Activated T-cell treated with anti-CD3 and anti-CD28 coated beads, Interleukin-2, amount 50 U/mL, for 24 hours (primary cell): ENCODE measurements at regions not wholly inside any gene's neighbourhood (a gene's known extent, or its start where the extent isn't known, plus 50 kb on each side); places are given as distances from the start of the nearest gene placed in this dataset.

ENCODE experiments used
- DNase-seq: peaks from one replicate; pipeline ENCODE4 v3.0.0-alpha.2; 2020
- H3K27ac Mint-ChIP-seq: 2 replicates; pipeline ENCODE4 v1.8.0; 2020; ENCODE audit warnings: mild to moderate bottlenecking, mixed read lengths
- H3K27me3 Mint-ChIP-seq: 2 replicates; pipeline ENCODE4 v1.8.0; 2020; ENCODE audit warnings: mixed read lengths
- H3K36me3 Mint-ChIP-seq: 2 replicates; pipeline ENCODE4 v1.8.0; 2020; ENCODE audit warnings: low read depth, mixed read lengths
- H3K4me1 Mint-ChIP-seq: 2 replicates; pipeline ENCODE4 v1.8.0; 2020; ENCODE audit warnings: low read depth, mixed read lengths
- H3K4me3 Mint-ChIP-seq: 2 replicates; pipeline ENCODE4 v1.8.0; 2020; ENCODE audit warnings: mild to moderate bottlenecking, moderate library complexity, mixed read lengths
- H3K9me3 Mint-ChIP-seq: 2 replicates; pipeline ENCODE4 v1.8.0; 2020; ENCODE audit warnings: mixed read lengths

- Mint-ChIP-seq H3K4me1 (no peaks in the 10 kb centered on the region), H3K9me3 (peaks cover 2% of the 10 kb centered on the region), H3K36me3 (no peaks in the 10 kb centered on the region), H3K4me3 (no peak overlapping the region), H3K27ac (no peak overlapping the region), H3K27me3 (peaks cover 41% of the 10 kb centered on the region)
- DNase-seq, result no peak
Measured at GRCh38 chr1:29523576-29523975, 287.3 kb downstream of the PTPRU start.

DNA sequence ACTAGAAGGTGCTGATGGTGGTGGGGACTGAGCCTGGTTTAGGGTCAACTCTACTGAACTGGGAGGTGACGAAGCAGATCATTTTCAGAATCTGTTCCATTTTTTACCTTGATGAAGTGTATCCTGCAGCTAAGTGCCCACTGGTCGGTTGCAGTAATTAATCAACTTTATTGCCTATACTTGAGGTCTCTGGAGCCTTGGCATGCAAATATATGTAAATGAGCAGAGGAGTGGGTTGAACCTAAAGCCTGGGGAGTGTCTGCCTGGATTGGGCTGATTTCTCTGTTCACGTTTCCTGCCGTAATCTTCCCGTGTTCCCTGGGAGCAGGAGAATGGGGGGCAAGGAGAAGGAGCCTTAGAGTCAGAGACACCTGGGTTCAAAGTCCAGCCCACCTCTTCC lies 286.8 kb downstream of the PTPRU start:
- Mint-ChIP-seq H3K9me3 (peaks cover 2% of the 10 kb centered on the region), H3K4me3 (no peak overlapping the region), H3K27me3 (peaks cover 41% of the 10 kb centered on the region), H3K36me3 (no peaks in the 10 kb centered on the region), H3K27ac (no peak overlapping the region), H3K4me1 (no peaks in the 10 kb centered on the region)
- no peak for DNase-seq

- Mint-ChIP-seq H3K27me3 (peaks cover 36% of the 10 kb centered on the region), H3K4me1 (no peaks in the 10 kb centered on the region), H3K36me3 (no peaks in the 10 kb centered on the region), H3K4me3 (no peak overlapping the region), H3K27ac (no peak overlapping the region), H3K9me3 (no peaks in the 10 kb centered on the region)
- DNase-seq, result peak; percentile 8
Measured at GRCh38 chr1:29521811-29522580, 285.7 kb downstream of the PTPRU start.

DNA sequence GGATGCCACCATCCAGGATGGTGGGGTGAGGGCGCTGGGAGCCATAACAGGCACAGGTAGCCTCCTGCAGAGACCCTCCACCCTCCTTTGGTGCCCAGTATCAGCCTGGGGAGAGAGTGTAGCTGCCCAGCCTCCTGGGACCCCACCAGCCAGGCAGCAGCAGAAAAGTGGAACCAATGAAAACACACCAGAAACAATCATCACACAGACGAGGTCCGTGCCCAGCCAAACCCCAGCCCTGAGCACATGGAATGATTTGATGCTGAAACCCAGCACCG lies 285.1 kb downstream of the PTPRU start:
- Mint-ChIP-seq H3K4me1 (no peaks in the 10 kb centered on the region), H3K27ac (no peak overlapping the region), H3K36me3 (no peaks in the 10 kb centered on the region), H3K27me3 (peaks cover 36% of the 10 kb centered on the region), H3K4me3 (no peak overlapping the region), H3K9me3 (no peaks in the 10 kb centered on the region)
- DNase-seq, result peak; percentile 13

DNA sequence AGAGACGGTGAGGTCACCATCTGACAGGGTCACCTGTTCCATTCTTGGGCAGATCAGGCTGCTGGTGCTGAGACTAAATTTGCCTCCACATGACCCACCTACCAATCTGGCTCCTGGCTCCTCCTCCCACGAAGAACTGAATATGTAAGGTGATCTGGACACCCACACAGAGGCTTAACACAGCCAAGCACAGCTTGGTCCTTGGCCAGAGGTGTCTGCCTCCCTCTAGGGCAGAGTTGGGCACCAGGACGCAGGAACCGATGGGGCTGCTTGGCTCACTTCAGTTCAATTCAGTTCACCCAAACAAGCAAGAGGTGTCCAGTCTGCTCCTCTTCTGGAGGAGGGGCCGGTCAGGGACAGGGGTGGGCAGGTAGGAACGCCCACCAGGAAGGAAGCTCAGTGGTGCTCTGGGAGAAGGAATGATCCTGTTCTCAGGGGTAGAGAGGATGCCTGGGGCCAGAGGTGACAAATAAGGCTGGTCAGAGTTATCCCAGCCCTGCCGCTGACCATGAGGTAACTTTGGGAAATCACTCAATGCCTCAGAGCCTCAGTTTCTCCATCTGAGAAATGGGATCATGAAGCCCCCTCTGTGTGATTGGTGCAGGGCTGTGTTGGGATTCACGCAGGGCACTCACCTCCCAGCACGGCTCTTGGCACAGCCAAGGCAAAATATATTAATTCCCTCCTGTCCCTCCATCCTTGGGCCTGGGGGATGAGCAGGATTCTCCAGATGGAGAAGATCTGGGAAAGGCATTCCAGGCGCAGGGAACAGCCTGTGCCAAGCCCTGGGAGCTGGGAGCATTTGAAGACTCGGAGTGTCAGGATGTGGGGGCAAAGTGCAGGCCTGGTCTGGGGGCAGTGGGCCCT lies 284.5 kb downstream of the PTPRU start:
- no peaks in the 10 kb centered on the region for H3K4me1 Mint-ChIP-seq
- peak; percentile 11 for DNase-seq
- H3K9me3 Mint-ChIP-seq, result no peaks in the 10 kb centered on the region
- no peak overlapping the region for H3K27ac Mint-ChIP-seq
- no peak overlapping the region for H3K4me3 Mint-ChIP-seq
- no peaks in the 10 kb centered on the region for H3K36me3 Mint-ChIP-seq
- H3K27me3 Mint-ChIP-seq, result peaks cover 32% of the 10 kb centered on the region

DNA sequence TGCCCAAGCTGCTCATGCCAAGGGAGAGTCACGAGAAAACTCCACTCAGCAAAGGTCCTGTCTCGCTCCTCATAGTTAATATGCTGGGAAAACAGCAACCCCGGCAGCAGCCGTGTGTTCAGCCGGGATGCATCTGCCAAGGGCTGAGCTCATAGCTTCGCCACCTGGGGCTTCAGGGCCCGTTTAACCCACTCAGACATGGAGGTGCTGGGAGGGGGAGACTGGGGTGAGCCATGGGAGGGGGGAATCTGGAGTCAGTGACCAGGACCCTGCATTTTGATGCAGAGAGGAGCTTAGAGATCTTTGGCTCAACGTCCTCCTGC lies 283.4 kb downstream of the PTPRU start:
- no peaks in the 10 kb centered on the region for H3K4me1 Mint-ChIP-seq
- no peaks in the 10 kb centered on the region for H3K9me3 Mint-ChIP-seq
- H3K27me3 Mint-ChIP-seq, result peaks cover 29% of the 10 kb centered on the region
- H3K4me3 Mint-ChIP-seq, result no peak overlapping the region
- H3K27ac Mint-ChIP-seq, result no peak overlapping the region
- DNase-seq, result no peak
- H3K36me3 Mint-ChIP-seq, result no peaks in the 10 kb centered on the region

GRCh38 chr1:29519108-29519787 lies 282.9 kb downstream of the PTPRU start:
- Mint-ChIP-seq H3K9me3 (no peaks in the 10 kb centered on the region), H3K4me1 (no peaks in the 10 kb centered on the region), H3K36me3 (no peaks in the 10 kb centered on the region), H3K27ac (no peak overlapping the region), H3K4me3 (no peak overlapping the region), H3K27me3 (peaks cover 29% of the 10 kb centered on the region)
- peak; percentile 16 for DNase-seq

DNA sequence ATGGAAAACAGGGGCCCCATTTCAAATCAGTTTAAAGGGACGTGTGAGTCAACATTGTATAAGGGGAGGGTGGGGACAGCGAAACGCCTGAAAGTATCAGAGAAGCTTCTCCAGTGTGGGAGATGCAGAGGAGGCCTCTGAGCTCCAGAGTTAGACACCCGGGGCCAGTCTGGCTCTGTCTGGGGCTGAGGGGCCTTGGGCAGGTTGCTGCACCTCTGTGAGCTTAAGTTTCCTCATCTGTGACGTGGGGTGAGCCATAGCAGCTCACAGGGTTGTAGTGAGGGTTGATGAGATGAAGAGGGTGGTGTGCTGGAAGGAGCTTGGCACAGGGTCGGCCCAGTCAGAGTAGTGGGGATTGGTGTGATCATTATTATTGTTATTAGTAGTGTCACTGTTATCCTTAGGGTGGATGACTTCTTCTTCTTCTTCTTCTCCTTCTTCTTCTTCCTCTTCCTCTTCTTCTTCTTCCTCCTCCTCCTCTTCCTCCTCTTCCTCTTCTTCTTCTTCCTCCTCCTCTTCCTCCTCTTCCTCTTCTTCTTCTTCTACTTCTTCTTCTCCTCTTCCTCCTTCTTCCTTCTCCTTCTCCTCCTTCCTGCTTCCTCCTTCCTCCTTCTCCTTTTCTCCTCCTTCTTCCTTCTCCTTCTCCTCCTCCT lies 282.0 kb downstream of the PTPRU start:
- DNase-seq, result no peak
- Mint-ChIP-seq H3K4me1 (no peaks in the 10 kb centered on the region), H3K4me3 (no peak overlapping the region), H3K27me3 (peaks cover 29% of the 10 kb centered on the region), H3K9me3 (no peaks in the 10 kb centered on the region), H3K27ac (no peak overlapping the region), H3K36me3 (no peaks in the 10 kb centered on the region)

DNA sequence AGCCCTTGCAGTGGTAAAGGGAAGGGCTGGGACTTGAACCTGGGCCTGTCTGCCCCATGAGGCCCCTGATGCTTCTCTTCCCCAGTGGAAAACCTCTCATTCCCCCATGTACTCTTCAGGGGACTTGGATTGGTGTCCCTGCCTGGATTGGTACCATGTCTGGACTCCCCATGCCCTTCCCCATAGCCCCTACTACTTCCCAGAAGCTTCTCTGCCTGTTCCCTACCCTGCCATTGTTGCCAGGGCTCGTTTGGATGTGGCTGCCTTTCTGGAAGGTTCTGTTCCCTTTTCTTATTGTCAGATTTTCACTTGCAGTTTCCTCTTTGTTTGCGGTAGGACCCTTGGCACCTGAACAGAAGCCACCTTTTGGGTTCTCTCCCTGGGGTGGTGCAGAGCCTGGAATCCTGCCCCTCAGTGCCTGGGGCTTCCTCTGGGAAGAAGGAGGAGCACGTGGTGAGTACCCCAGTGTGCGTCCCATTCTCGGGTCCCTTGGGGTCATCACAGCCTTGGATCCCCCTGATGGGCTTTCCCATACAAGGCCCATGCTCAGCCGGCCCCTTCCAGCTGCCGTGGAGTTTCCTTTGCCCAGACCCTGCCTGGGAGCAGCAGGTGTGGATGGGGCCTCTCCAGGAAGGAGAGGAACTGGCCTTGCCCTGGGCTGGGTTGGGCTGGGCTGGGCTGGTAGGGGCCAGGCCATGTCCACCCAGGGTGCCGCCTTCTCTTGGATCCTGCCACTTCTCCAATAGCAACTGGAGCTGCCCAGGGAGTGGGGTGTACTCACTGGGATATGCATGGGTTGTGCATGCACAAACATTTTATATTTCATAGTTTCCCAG lies 281.1 kb downstream of the PTPRU start:
- no peaks in the 10 kb centered on the region for H3K9me3 Mint-ChIP-seq
- no peaks in the 10 kb centered on the region for H3K36me3 Mint-ChIP-seq
- H3K27me3 Mint-ChIP-seq, result peaks cover 24% of the 10 kb centered on the region
- DNase-seq, result no peak
- no peak overlapping the region for H3K27ac Mint-ChIP-seq
- no peak overlapping the region for H3K4me3 Mint-ChIP-seq
- no peaks in the 10 kb centered on the region for H3K4me1 Mint-ChIP-seq

DNA sequence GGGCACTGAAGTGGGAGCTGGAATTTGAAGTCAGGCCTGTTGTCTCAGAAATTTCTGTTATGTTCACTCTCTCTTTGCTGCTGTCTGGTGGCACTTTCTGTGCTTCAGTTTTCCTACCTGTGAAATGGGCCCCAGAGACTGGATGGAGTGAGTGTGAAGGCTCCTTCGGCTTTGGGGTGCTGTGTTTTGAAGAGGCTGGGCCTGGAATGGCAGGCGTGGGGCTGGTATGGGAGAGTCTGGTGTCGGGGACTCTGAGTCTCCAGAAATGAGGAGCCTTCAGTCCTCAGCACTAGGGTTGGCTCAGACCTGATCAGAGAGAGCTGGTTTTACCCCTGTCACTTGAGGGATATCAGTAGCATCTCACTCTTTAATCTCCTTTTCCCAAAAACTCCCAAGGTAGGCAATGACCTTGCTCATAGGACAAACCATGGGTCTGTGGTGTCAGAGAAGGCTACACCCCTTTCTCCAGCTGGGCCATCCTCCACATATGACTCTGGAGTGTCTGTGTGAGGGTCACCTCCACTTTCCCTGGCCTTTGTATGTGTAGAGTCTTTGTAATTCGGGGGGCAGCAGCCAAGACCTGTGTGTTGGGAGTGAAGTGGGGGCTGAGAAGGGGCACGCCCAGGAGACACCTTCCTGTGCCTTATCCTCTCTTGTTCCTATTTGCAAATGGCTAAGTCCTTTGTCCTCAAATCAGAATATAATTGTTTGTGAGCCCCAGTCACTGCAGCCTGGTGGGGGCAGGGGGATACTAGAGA lies 279.9 kb downstream of the PTPRU start:
- DNase-seq, result no peak
- Mint-ChIP-seq H3K27me3 (peaks cover 22% of the 10 kb centered on the region), H3K36me3 (no peaks in the 10 kb centered on the region), H3K4me3 (no peak overlapping the region), H3K27ac (no peak overlapping the region), H3K9me3 (no peaks in the 10 kb centered on the region), H3K4me1 (no peaks in the 10 kb centered on the region)

DNA sequence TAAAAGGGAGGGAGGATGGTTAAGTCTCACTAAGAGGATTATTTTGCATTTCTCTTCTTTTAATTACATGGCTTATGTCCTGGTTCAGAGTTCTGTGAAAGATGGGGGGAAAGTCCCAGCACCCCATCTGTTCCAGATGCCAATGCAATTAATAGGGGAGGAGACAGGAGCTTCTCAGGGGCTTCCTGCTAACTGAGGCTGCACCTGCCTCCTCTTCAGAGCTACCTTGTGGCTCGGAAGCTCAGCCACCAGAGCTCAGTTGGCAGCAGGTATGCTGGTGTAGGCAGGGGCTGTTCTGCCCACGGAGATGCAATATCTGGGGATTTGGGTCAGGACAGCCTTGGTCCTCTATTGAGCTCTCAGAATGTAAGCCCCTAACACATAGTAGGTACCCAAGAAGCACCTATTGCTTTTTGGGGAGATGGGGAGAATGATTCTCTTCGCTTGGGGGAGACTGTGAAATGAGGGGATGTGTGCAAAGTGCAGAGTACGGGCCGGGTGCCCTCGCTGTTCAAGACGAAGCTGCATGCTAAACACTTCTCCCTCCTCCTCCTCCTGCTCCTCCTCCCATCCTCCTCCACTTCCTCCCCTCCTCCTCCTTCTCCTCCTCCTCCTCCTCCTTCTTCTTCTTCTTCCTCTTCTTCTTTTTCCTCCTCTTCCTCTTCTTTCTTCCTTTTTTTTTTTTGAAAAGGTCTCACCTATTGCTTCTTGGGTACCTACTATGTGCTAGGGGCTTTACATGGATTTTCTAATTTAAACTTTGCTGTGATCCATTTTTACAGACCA lies 279.0 kb downstream of the PTPRU start:
- no peaks in the 10 kb centered on the region for H3K4me1 Mint-ChIP-seq
- no peak for DNase-seq
- no peak overlapping the region for H3K4me3 Mint-ChIP-seq
- H3K27ac Mint-ChIP-seq, result no peak overlapping the region
- H3K9me3 Mint-ChIP-seq, result no peaks in the 10 kb centered on the region
- no peaks in the 10 kb centered on the region for H3K36me3 Mint-ChIP-seq
- peaks cover 14% of the 10 kb centered on the region for H3K27me3 Mint-ChIP-seq

DNA sequence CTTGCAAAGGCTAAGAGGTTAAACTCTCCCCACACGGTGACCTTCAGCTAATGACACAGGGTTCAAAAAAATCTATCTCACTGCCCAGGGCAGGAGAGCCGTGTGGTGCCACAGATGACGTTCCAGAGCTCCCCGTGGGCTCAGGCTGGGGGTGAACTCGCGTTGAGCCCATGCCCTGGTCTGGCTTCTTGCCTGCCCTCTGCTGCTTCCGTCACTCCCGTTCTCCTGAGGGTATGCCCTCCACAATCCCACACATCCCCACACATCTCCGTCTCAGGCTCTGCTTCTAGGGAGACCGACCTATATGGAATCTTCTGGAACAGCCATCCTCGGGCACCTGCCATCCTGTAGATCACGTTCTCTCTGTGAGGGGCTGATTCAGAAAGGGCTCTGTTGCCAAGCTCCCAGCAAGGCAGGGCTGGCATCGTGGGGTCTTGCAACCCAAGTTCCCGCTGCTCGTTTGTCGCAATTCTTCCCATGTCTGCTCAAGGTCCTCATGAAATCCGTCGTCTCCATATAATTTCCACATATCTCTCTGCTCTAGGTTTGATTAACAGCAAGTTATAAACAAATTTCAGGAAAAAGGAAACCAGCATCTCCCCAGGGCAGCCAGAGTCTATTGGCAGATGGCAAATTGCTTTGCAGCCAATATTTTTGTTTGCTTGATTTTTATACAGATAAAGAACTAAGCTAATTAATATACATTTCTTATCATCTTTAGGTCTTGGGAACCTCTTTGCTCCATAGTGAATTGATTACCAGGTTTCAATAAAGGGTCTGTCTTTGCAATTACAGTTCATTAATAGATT lies 278.2 kb downstream of the PTPRU start:
- H3K27ac Mint-ChIP-seq, result no peak overlapping the region
- no peaks in the 10 kb centered on the region for H3K9me3 Mint-ChIP-seq
- H3K4me1 Mint-ChIP-seq, result no peaks in the 10 kb centered on the region
- DNase-seq, result no peak
- peaks cover 14% of the 10 kb centered on the region for H3K27me3 Mint-ChIP-seq
- H3K36me3 Mint-ChIP-seq, result no peaks in the 10 kb centered on the region
- no peak overlapping the region for H3K4me3 Mint-ChIP-seq
